ENCODE measurements at regions not wholly inside any gene's neighbourhood (a gene's known extent, or its start where the extent isn't known, plus 50 kb on each side); places are given as distances from the start of the nearest gene placed in this dataset.

- DNase-seq (ENCODE audit: low spot score) (no peak), ATAC-seq (no peak)
Measured at GRCh38 chr20:24079661-24080412, 91.3 kb upstream of the GGTLC1 start.

- DNase-seq (ENCODE audit: low spot score) = no peak
- ATAC-seq = no peak
Measured at GRCh38 chr20:24077145-24077544, 88.6 kb upstream of the GGTLC1 start.

- no peak for ATAC-seq
- DNase-seq (ENCODE audit: low spot score) = no peak
Measured at GRCh38 chr20:24070679-24071078, 82.1 kb upstream of the GGTLC1 start.

GRCh38 chr20:24066076-24066700 lies 77.6 kb upstream of the GGTLC1 start:
- ATAC-seq = no peak
- DNase-seq (ENCODE audit: low spot score) = no peak

GRCh38 chr20:24064915-24065314 lies 76.3 kb upstream of the GGTLC1 start:
- DNase-seq (ENCODE audit: low spot score) (no peak), ATAC-seq (no peak)

GRCh38 chr20:24064092-24064491 lies 75.5 kb upstream of the GGTLC1 start:
- DNase-seq (ENCODE audit: low spot score) = no peak
- no peak for ATAC-seq

- DNase-seq (ENCODE audit: low spot score) (no peak), ATAC-seq (no peak)
Measured at GRCh38 chr20:24063100-24063499, 74.5 kb upstream of the GGTLC1 start.

GRCh38 chr20:24060851-24061590 lies 72.4 kb upstream of the GGTLC1 start:
- ATAC-seq (no peak), DNase-seq (ENCODE audit: low spot score) (no peak)

- ATAC-seq = no peak
Measured at GRCh38 chr20:24059174-24059573, 70.6 kb upstream of the GGTLC1 start.

GRCh38 chr20:24056491-24056890 lies 67.9 kb upstream of the GGTLC1 start:
- ATAC-seq (no peak), DNase-seq (ENCODE audit: low spot score) (no peak)

More at GRCh38 chr20:24059174-24059573, 70.6 kb upstream of the GGTLC1 start:
- DNase-seq (ENCODE audit: low spot score) = no peak

- DNase-seq (ENCODE audit: low spot score) = no peak
- ATAC-seq = no peak
Measured at GRCh38 chr20:24052599-24053275, 64.2 kb upstream of the GGTLC1 start.

GRCh38 chr20:24051160-24051559 lies 62.6 kb upstream of the GGTLC1 start:
- ATAC-seq (no peak), DNase-seq (ENCODE audit: low spot score) (no peak)

- ATAC-seq (no peak), DNase-seq (ENCODE audit: low spot score) (no peak)
Measured at GRCh38 chr20:24050119-24050518, 61.5 kb upstream of the GGTLC1 start.

- ATAC-seq = no peak
- no peak for DNase-seq (ENCODE audit: low spot score)
Measured at GRCh38 chr20:24049081-24049480, 60.5 kb upstream of the GGTLC1 start.

GRCh38 chr20:24048024-24048611 lies 59.5 kb upstream of the GGTLC1 start:
- DNase-seq (ENCODE audit: low spot score) (no peak), ATAC-seq (no peak)

- ATAC-seq = no peak
- no peak for DNase-seq (ENCODE audit: low spot score)
Measured at GRCh38 chr20:24046888-24047287, 58.3 kb upstream of the GGTLC1 start.

GRCh38 chr20:24045621-24046318 lies 57.2 kb upstream of the GGTLC1 start:
- ATAC-seq (peak; percentile 18), DNase-seq (ENCODE audit: low spot score) (no peak)

GRCh38 chr20:24043294-24043693 lies 54.7 kb upstream of the GGTLC1 start:
- DNase-seq (ENCODE audit: low spot score) = no peak
- ATAC-seq = no peak

GRCh38 chr20:24042646-24043045 lies 54.1 kb upstream of the GGTLC1 start:
- no peak for DNase-seq (ENCODE audit: low spot score)

GRCh38 chr20:24040896-24041459 lies 52.4 kb upstream of the GGTLC1 start:
- DNase-seq (ENCODE audit: low spot score) (no peak), ATAC-seq (no peak)

More at GRCh38 chr20:24042646-24043045, 54.1 kb upstream of the GGTLC1 start:
- no peak for ATAC-seq
